OCI-LY7 (cell line): ENCODE measurements at regions not wholly inside any gene's neighbourhood (a gene's known extent, or its start where the extent isn't known, plus 50 kb on each side); places are given as distances from the start of the nearest gene placed in this dataset.

Experiments
- BruUV-seq: library from RNA; stranded (reverse); fragments of 400-500 nt; replicated peaks from 2 replicates; lab custom pipeline; 2021; lab: Mats Ljungman, UMichigan
- CTCF ChIA-PET: fragments of 300-600 bp; sonication (Branson Sonifier 250); formaldehyde crosslinking; loops from one replicate; lab custom pipeline; 2022; ENCODE audit warnings: antibody characterized with exemption; ENCODE audit not compliant: unreplicated experiment; lab: Charles Lee
- POLR2A ChIA-PET: fragments of 300-600 bp; sonication (Branson Sonifier 250); formaldehyde crosslinking; loops from one replicate; lab custom pipeline; 2022; ENCODE audit warnings: antibody characterized with exemption; lab: Charles Lee
- DNase-seq: peaks from one replicate; pipeline ENCODE4 v3.0.0-alpha.2; 2015; ENCODE audit warnings: low spot score
- H2AFZ ChIP-seq: fragments of 200-600 bp; sonication (generic), shearing (Covaris generic); 2 replicates; pipeline ENCODE4 v1.6.1; 2014; ENCODE audit warnings: mild to moderate bottlenecking, antibody characterized with exemption, low read length, moderate library complexity
- H3K27ac ChIP-seq: fragments of 200-600 bp; sonication (generic); 2 replicates; pipeline ENCODE4 v1.5.1; 2014; ENCODE audit warnings: mixed run types, low read depth, mild to moderate bottlenecking, moderate library complexity, low read length, inconsistent platforms; ENCODE audit not compliant: poor library complexity, severe bottlenecking
- H3K36me3 ChIP-seq: fragments of 200-600 bp; sonication (generic); 2 replicates; pipeline ENCODE4 v1.6.1; 2014; ENCODE audit warnings: mild to moderate bottlenecking, antibody characterized with exemption, low read length, moderate library complexity, mixed read lengths; ENCODE audit not compliant: insufficient read depth
- H3K4me1 ChIP-seq: fragments of 200-600 bp; sonication (generic); 2 replicates; pipeline ENCODE4 v1.5.1; 2014; ENCODE audit warnings: mild to moderate bottlenecking, low read length; ENCODE audit not compliant: insufficient read depth, poor library complexity, severe bottlenecking
- H3K4me2 ChIP-seq: fragments of 200-600 bp; sonication (generic); 2 replicates; pipeline ENCODE4 v1.6.1; 2014; ENCODE audit warnings: mild to moderate bottlenecking, low read length
- H3K4me3 ChIP-seq: fragments of 200-600 bp; sonication (generic); 2 replicates; pipeline ENCODE4 v1.5.1; 2014; ENCODE audit warnings: mild to moderate bottlenecking, low read depth, low read length; ENCODE audit not compliant: poor library complexity, severe bottlenecking
- H3K79me2 ChIP-seq: fragments of 200-600 bp; sonication (generic); 2 replicates; pipeline ENCODE4 v1.6.1; 2016; ENCODE audit warnings: low read depth, mild to moderate bottlenecking, low read length, moderate library complexity, mixed read lengths; ENCODE audit not compliant: insufficient read depth
- H3K9me2 ChIP-seq: fragments of 200-600 bp; sonication (generic); 2 replicates; pipeline ENCODE4 v1.6.1; 2016; ENCODE audit warnings: mild to moderate bottlenecking, low read length, mixed read lengths; ENCODE audit not compliant: insufficient read depth
- H3K9me3 ChIP-seq: fragments of 200-600 bp; sonication (generic); 2 replicates; pipeline ENCODE4 v1.6.1; 2014; ENCODE audit warnings: mild to moderate bottlenecking, mixed run types, low read length, mixed read lengths
- H4K20me1 ChIP-seq: fragments of 200-600 bp; sonication (generic); 2 replicates; pipeline ENCODE4 v1.6.1; 2014; ENCODE audit warnings: mild to moderate bottlenecking, antibody characterized with exemption, low read length, moderate library complexity, mixed read lengths; ENCODE audit not compliant: insufficient read depth
- CTCF ChIP-seq: fragments of 200-600 bp; sonication (generic); conservative IDR thresholded peaks from 2 replicates; pipeline ENCODE4 v1.5.1; 2014; ENCODE audit warnings: mild to moderate bottlenecking, antibody characterized with exemption, low read length, moderate library complexity, mixed read lengths
- EZH2phosphoT487 ChIP-seq: fragments of 200-600 bp; sonication (generic); IDR thresholded peaks from 2 replicates; pipeline ENCODE4 v1.6.1; 2018; ENCODE audit warnings: low read depth, borderline replicate concordance, mild to moderate bottlenecking, mixed run types, antibody characterized with exemption, low read length, moderate library complexity, mixed read lengths
- intact Hi-C: fragments of 100-400 bp; cut with micrococcal nuclease; formaldehyde crosslinking; loops from one replicate; pipeline ENCODE4 v1.10.0; 2022; ENCODE audit not compliant: unreplicated experiment

DNA sequence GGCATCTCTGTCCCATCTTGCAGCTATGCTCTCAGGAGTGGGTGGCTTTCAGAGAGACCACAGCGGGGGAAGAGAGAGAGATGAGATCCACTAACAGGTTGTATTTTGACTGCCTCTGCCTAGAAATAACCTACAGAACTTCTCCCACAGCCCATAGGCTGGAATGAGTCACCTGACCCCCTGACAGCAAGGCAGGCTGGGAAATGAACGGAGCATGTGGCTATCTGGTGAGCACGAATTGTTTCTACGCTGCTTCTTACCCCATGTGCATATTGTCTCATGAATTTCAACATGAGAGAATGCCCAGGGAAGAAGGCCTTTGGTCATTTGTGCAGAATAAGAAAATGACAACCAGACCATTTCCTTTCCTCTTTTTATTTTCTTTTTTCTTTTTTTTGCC is 151.3 kb downstream of the SNX10 start:
- Histone ChIP-seq H3K4me2 (no peak overlapping the region), H4K20me1 (no peaks in the 10 kb centered on the region), H3K9me3 (no peaks in the 10 kb centered on the region), H3K9me2 (no peaks in the 10 kb centered on the region), H3K36me3 (no peaks in the 10 kb centered on the region), H2AFZ (no peak overlapping the region), H3K79me2 (no peaks in the 10 kb centered on the region), H3K27ac (no peak overlapping the region), H3K4me1 (no peaks in the 10 kb centered on the region), H3K4me3 (no peak overlapping the region)
- CTCF ChIA-PET: no interaction called here
- no TSS peak for BruUV-seq
- TF ChIP-seq EZH2phosphoT487 (no peak), CTCF (no peak)
- no peak for DNase-seq
- POLR2A ChIA-PET: no interaction called here
- intact Hi-C loops: no loop called here

DNA sequence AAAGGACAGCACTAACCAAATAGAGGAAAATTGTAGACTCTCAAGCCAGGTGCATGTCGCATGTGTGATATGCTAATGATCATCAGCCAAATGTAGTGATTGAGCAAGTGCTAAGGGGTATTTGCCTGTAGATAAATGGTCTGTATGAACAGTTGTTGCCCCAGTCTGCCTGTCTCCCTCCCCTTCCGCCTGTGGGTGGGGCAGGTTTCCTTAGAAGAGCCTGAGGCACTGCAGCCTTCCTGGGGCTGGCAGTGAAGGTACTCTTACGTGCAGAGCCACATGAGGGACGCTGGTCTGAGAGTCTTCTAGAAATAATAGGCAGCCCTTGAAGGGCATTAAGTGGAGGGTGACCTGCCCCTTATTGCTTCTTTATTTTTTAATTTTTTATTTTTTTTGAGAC is 152.1 kb downstream of the SNX10 start:
- Histone ChIP-seq H3K4me3 (no peak overlapping the region), H3K36me3 (no peaks in the 10 kb centered on the region), H2AFZ (no peak overlapping the region), H3K4me2 (no peak overlapping the region), H3K4me1 (no peaks in the 10 kb centered on the region), H3K27ac (no peak overlapping the region), H4K20me1 (no peaks in the 10 kb centered on the region), H3K79me2 (no peaks in the 10 kb centered on the region), H3K9me2 (no peaks in the 10 kb centered on the region), H3K9me3 (no peaks in the 10 kb centered on the region)
- no peak for DNase-seq
- CTCF ChIA-PET: no interaction called here
- POLR2A ChIA-PET: no interaction called here
- intact Hi-C loops: no loop called here
- BruUV-seq: no TSS peak
- TF ChIP-seq CTCF (no peak), EZH2phosphoT487 (no peak)

DNA sequence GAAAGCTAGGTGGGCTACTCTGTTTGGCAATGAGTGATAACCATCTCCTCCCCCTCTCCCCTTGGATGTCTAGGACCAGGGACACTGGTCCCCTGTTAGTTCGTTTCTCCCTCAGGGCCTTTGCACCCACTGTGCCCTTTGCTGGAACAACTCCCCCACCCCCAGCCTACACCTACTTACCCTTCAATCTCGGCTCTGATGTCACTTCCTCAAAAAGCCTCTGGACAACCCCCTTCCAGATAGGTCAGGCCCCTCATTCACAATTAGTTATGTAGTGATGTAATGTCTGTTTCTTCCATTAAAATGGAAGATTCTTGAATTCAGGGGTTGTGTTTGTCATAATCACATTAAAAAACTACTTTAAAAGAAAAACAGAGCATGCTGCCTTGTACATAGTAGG is 152.9 kb downstream of the SNX10 start:
- Histone ChIP-seq H3K9me3 (no peaks in the 10 kb centered on the region), H3K4me2 (no peak overlapping the region), H3K4me3 (no peak overlapping the region), H3K4me1 (no peaks in the 10 kb centered on the region), H4K20me1 (no peaks in the 10 kb centered on the region), H2AFZ (no peak overlapping the region), H3K36me3 (no peaks in the 10 kb centered on the region), H3K27ac (no peak overlapping the region), H3K79me2 (no peaks in the 10 kb centered on the region), H3K9me2 (no peaks in the 10 kb centered on the region)
- no peak for TF ChIP-seq EZH2phosphoT487
- TF ChIP-seq CTCF: no peak
- intact Hi-C loops: no loop called here
- DNase-seq: no peak
- no TSS peak for BruUV-seq
- POLR2A ChIA-PET: interaction anchor here (0.7 to 1.0 kb wide), 2 partner anchors 12 kb away, joined by 3 read pairs; no protein-coding TSS in a partner anchor
- CTCF ChIA-PET: no interaction called here
